ENCODE measurements at regions not wholly inside any gene's neighbourhood (a gene's known extent, or its start where the extent isn't known, plus 50 kb on each side); places are given as distances from the start of the nearest gene placed in this dataset.

DNA sequence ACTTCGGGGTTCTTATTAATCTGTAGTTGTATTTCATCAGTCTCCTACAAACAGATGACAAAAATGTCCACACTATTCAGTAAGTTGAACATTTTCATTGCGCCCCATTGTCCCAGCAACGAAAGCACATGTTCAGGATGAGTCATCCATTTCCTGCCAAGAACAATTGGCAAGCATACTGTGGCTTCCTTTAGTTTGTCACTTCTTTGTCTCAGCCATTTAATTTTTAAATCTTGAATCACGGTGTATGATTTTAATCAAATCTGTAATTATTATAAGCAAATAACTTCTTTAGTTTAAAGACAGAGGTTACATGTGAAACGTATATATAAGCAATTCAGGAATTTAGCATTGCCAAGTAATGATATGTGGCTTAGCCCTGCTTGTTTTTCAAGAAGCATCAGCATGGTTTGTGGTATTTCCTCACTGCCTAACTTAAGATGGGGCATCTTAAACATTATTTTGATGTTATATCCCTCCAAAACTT lies 211.3 kb upstream of the KRR1 start (continued):
- TF ChIP-seq ARID5B (CRISPR knock-in tag; IDR thresholded peaks at IDR 0.05) (peak; percentile 43; the same call in 1 of the 2 replicates), ZNF747 (CRISPR knock-in tag; IDR thresholded peaks at IDR 0.05; ENCODE audit: borderline replicate concordance) (no peak), HOXD1 (CRISPR knock-in tag; IDR thresholded peaks at IDR 0.05) (no peak), SIX4 (CRISPR knock-in tag; IDR thresholded peaks at IDR 0.05) (no peak), ZNF792 (CRISPR knock-in tag; IDR thresholded peaks at IDR 0.05) (no peak), SOX13 (IDR thresholded peaks at IDR 0.05) (peak; percentile 88), SOX13 (CRISPR knock-in tag; conservative IDR thresholded peaks at IDR 0.05 in 1 of 2, IDR thresholded peaks at IDR 0.05 in 1 of 2) (peak in 1 of 2 experiments; percentile 94; a peak in 2 of 4 replicates), ZFP62 (CRISPR knock-in tag; IDR thresholded peaks at IDR 0.05) (no peak), MIXL1 (CRISPR knock-in tag; IDR thresholded peaks at IDR 0.05) (0 out of 2 replicates have a peak, but pooled peaks have one; percentile 26), ZNF292 (CRISPR knock-in tag; IDR thresholded peaks at IDR 0.05; ENCODE audit: borderline replicate concordance, low read depth) (no peak), ZFAT (CRISPR knock-in tag; conservative IDR thresholded peaks at IDR 0.05) (no peak), RARA (CRISPR knock-in tag; IDR thresholded peaks at IDR 0.05) (0 out of 2 replicates have a peak, but pooled peaks have one; percentile 10), AHDC1 (CRISPR knock-in tag; IDR thresholded peaks at IDR 0.05; ENCODE audit: borderline replicate concordance) (no peak), KDM1A (CRISPR knock-in tag; IDR thresholded peaks at IDR 0.05) (no peak), ATM (IDR thresholded peaks at IDR 0.05; ENCODE audit: borderline replicate concordance) (no peak), ZNF33A (CRISPR knock-in tag; IDR thresholded peaks at IDR 0.05; ENCODE audit: borderline replicate concordance) (no peak), GPBP1L1 (CRISPR knock-in tag; IDR thresholded peaks at IDR 0.05) (no peak)
- TF ChIP-seq, protein P1, sequence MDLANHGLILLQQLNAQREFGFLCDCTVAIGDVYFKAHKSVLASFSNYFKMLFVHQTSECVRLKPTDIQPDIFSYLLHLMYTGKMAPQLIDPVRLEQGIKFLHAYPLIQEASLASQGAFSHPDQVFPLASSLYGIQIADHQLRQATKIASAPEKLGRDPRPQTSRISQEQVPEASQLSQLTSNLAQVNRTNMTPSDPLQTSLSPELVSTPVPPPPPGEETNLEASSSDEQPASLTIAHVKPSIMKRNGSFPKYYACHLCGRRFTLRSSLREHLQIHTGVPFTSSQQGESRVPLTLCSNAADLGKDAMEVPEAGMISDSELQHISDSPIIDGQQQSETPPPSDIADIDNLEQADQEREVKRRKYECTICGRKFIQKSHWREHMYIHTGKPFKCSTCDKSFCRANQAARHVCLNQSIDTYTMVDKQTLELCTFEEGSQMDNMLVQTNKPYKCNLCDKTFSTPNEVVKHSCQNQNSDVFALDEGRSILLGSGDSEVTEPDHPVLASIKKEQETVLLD (CRISPR knock-in tag; IDR thresholded peaks at IDR 0.05; ENCODE audit: low read depth): no peak
